Activated CD8-positive, alpha-beta T cell treated with anti-CD3 and anti-CD28 coated beads, Interleukin-2, amount 10 ng/mL, durations not matched to agents 7 days and 5 days (primary cell): ENCODE measurements at regions not wholly inside any gene's neighbourhood (a gene's known extent, or its start where the extent isn't known, plus 50 kb on each side); places are given as distances from the start of the nearest gene placed in this dataset.
"Not testable (repeated sequence)": the region's sequence is repeated elsewhere in the genome, so short reads cannot be mapped to it uniquely, and the experiment has no call there.

Experiments used
- ATAC-seq: fragments of 150-1000 bp; cut with Tn5 transposase; one replicate; pipeline ENCODE4 v1.10.0; 2021; ENCODE audit warnings: moderate library complexity
- CTCF ChIA-PET: fragments of 350-600 bp; sonication (Branson Sonifier 250); formaldehyde crosslinking; loops from one replicate; lab custom pipeline; 2021; ENCODE audit warnings: antibody characterized with exemption; lab: Charles Lee
- POLR2A ChIA-PET: fragments of 350-600 bp; sonication (Branson Sonifier 250); formaldehyde crosslinking; loops from one replicate; lab custom pipeline; 2021; ENCODE audit warnings: antibody characterized with exemption; lab: Charles Lee
- DNase-seq: peaks from one replicate; pipeline ENCODE4 v3.0.0-alpha.2; 2020
- H3K27ac Mint-ChIP-seq: one replicate; pipeline ENCODE4 v1.8.0; 2021; ENCODE audit warnings: mild to moderate bottlenecking, mixed read lengths
- H3K27me3 Mint-ChIP-seq: one replicate; pipeline ENCODE4 v1.8.0; 2021; ENCODE audit warnings: low read depth, mixed read lengths
- H3K36me3 Mint-ChIP-seq: one replicate; pipeline ENCODE4 v1.8.0; 2021; ENCODE audit warnings: low read depth, mixed read lengths
- H3K4me1 Mint-ChIP-seq: one replicate; pipeline ENCODE4 v1.8.0; 2021; ENCODE audit warnings: low read depth, mixed read lengths
- H3K4me3 Mint-ChIP-seq: one replicate; pipeline ENCODE4 v1.8.0; 2021; ENCODE audit warnings: mild to moderate bottlenecking, mixed read lengths
- H3K9me3 Mint-ChIP-seq: one replicate; pipeline ENCODE4 v1.8.0; 2022; ENCODE audit warnings: mixed read lengths; ENCODE audit not compliant: insufficient read depth

DNA sequence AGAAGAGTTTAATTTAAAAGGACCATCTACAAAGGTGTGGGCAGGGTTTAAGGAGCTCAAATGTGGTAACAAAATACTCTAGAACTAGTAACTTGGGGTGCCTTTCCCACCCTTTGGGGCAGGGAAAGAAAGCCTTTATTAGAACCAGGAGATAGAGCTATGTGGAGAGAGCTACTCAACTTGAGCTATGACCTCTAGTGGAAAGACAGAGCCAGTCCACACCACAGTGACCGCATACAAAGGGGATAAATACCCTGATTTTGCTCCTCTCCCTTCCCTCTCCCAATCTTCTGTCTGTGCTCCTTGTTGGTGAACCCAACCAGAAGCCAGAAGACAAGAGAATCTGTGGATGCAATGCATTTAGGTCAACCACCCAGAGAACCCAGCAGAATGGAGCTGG, 54.4 kb upstream of the JAK1 start:
- Mint-ChIP-seq H3K36me3 (no peaks in the 10 kb centered on the region), H3K27ac (no peak overlapping the region), H3K4me1 (no peaks in the 10 kb centered on the region), H3K9me3 (no peaks in the 10 kb centered on the region), H3K27me3 (no peaks in the 10 kb centered on the region), H3K4me3 (no peak overlapping the region)
- ChIA-PET CTCF (interaction anchor here (0.8 to 1.7 kb wide), 5 partner anchors 9 to 193 kb away, joined by 3 to 7 read pairs (median 4); no protein-coding TSS in a partner anchor), POLR2A (interaction anchor here (1.0 kb wide), 1 partner anchor 58 kb away, joined by 3 read pairs; no protein-coding TSS in a partner anchor)
- ATAC-seq (no peak), DNase-seq (no peak)

- H3K36me3 Mint-ChIP-seq: no peaks in the 10 kb centered on the region
- no peaks in the 10 kb centered on the region for H3K27me3 Mint-ChIP-seq
- ATAC-seq (no peak), DNase-seq (no peak)
- no peaks in the 10 kb centered on the region for H3K9me3 Mint-ChIP-seq
- no peak overlapping the region for H3K4me3 Mint-ChIP-seq
- ChIA-PET CTCF (interaction anchor here (0.8 kb wide), 1 partner anchor 14 kb away, joined by 4 read pairs; no protein-coding TSS in a partner anchor), POLR2A (no interaction called here)
- H3K4me1 Mint-ChIP-seq: no peaks in the 10 kb centered on the region
- H3K27ac Mint-ChIP-seq: no peak overlapping the region
Observed at GRCh38 chr1:65021795-65022194, 55.4 kb upstream of the JAK1 start.

DNA sequence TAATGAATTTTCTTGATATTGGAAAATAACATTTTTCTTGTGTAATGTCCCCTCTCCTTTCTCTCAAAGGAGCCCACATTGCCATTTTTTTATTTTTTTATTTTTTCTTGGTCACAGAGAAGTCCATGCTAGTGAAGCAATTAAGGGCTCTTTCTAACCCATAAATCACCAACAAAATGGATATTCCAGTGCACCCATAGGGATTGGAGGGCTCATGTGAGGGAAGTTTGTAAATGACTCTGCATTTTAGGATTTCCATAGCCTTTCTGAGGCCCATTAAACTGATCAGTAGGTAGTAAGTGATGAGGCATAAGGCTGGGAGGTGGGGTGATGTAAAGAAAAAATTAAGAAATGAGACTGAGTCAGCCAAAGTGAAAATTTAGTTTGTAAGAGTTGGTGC, 55.9 kb upstream of the JAK1 start:
- ATAC-seq (no peak), DNase-seq (no peak)
- no peaks in the 10 kb centered on the region for H3K36me3 Mint-ChIP-seq
- ChIA-PET CTCF (interaction anchor here (0.8 kb wide), 1 partner anchor 13 kb away, joined by 4 read pairs; no protein-coding TSS in a partner anchor), POLR2A (no interaction called here)
- H3K27ac Mint-ChIP-seq: no peak overlapping the region
- no peak overlapping the region for H3K4me3 Mint-ChIP-seq
- no peaks in the 10 kb centered on the region for H3K27me3 Mint-ChIP-seq
- H3K9me3 Mint-ChIP-seq: no peaks in the 10 kb centered on the region
- no peaks in the 10 kb centered on the region for H3K4me1 Mint-ChIP-seq

DNA sequence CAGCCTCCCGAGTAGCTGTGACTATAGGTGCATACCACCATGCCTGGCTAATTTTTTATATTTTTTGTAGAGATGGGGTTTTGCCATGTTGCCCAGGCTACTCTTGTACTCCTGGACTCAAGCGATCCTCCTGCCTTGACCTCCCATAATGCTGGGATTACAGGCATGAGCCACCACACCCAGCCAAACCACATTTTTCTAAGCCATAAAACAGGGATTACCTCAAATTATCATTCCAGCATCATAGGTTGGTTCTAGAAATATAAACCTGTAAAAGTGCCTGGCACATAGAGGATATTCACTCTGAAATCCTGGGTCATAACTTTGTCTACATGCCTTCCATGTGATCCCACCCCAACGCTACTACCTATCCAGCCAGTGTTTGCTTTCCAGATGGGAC, 59.4 kb upstream of the JAK1 start:
- H3K36me3 Mint-ChIP-seq: no peaks in the 10 kb centered on the region
- no peak overlapping the region for H3K4me3 Mint-ChIP-seq
- ChIA-PET CTCF (no interaction called here), POLR2A (no interaction called here)
- H3K4me1 Mint-ChIP-seq: no peaks in the 10 kb centered on the region
- no peak overlapping the region for H3K27ac Mint-ChIP-seq
- DNase-seq (no peak), ATAC-seq (no peak)
- H3K9me3 Mint-ChIP-seq: no peaks in the 10 kb centered on the region
- no peaks in the 10 kb centered on the region for H3K27me3 Mint-ChIP-seq

DNA sequence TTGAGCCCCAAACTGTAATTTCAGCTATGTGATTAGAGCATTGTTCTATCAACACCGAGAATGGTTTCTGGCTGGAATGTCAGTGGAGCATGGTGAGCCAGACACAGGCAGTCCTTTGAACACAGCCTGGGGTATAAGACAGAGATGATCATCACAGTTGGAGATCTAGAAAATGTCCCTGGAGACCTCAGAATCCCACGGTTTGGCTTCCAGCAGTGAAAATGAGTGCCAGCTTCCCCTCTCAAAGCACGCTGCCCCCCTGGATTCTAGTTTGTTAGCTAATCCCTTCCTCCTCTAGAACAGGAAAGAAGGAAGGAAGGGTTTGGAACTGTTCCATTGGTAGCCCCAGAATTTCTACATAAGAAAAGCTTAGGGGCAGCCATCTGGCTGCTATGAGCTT, 59.9 kb upstream of the JAK1 start:
- ChIA-PET CTCF (no interaction called here), POLR2A (no interaction called here)
- no peaks in the 10 kb centered on the region for H3K9me3 Mint-ChIP-seq
- H3K4me3 Mint-ChIP-seq: no peak overlapping the region
- H3K27me3 Mint-ChIP-seq: no peaks in the 10 kb centered on the region
- DNase-seq (no peak), ATAC-seq (no peak)
- H3K27ac Mint-ChIP-seq: no peak overlapping the region
- no peaks in the 10 kb centered on the region for H3K36me3 Mint-ChIP-seq
- H3K4me1 Mint-ChIP-seq: no peaks in the 10 kb centered on the region

GRCh38 chr1:65027666-65028358, 61.5 kb upstream of the JAK1 start:
- H3K27ac Mint-ChIP-seq: no peak overlapping the region
- no peaks in the 10 kb centered on the region for H3K4me1 Mint-ChIP-seq
- no peaks in the 10 kb centered on the region for H3K27me3 Mint-ChIP-seq
- ATAC-seq (no peak), DNase-seq (no peak)
- ChIA-PET CTCF (interaction anchor here (0.7 kb wide), 1 partner anchor 794 kb away, joined by 3 read pairs; no protein-coding TSS in a partner anchor), POLR2A (no interaction called here)
- no peak overlapping the region for H3K4me3 Mint-ChIP-seq
- H3K9me3 Mint-ChIP-seq: no peaks in the 10 kb centered on the region
- no peaks in the 10 kb centered on the region for H3K36me3 Mint-ChIP-seq

GRCh38 chr1:65029434-65029833, 63.1 kb upstream of the JAK1 start:
- DNase-seq, H3K36me3 Mint-ChIP-seq, CTCF ChIA-PET, H3K4me1 Mint-ChIP-seq, H3K27me3 Mint-ChIP-seq, H3K27ac Mint-ChIP-seq, H3K9me3 Mint-ChIP-seq, POLR2A ChIA-PET, ATAC-seq, H3K4me3 Mint-ChIP-seq: not testable (repeated sequence)

- H3K27ac Mint-ChIP-seq, DNase-seq, H3K4me3 Mint-ChIP-seq, H3K27me3 Mint-ChIP-seq, H3K9me3 Mint-ChIP-seq, H3K4me1 Mint-ChIP-seq, ATAC-seq, POLR2A ChIA-PET, H3K36me3 Mint-ChIP-seq: not testable (repeated sequence)
- CTCF ChIA-PET: interaction anchor here (1.4 to 1.9 kb wide), 2 partner anchors 13 to 40 kb away, joined by 4 to 5 read pairs; no protein-coding TSS in a partner anchor
Observed at GRCh38 chr1:65034879-65035278, 68.5 kb upstream of the JAK1 start.

DNA sequence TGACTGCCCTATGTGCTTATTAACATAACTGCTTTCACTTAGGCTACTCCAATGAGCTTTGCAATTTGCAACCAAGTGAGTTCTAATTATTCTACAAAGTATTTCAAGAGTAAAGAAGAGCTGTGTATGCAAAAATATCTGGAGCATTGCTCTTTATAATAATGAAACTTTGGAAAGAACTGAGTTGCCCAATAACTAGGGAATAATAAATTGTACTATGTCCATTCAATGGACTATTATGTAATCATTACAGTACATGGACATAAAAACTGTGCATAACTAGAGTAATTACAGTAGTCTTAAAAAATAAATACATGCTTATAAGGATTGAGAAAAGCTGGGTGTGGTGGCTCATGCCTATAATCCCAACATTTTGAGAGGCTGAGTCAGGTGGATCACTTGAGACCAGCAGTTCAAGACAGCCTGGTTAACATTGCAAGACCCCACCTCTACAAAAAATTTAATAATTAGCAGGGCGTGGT, 70.3 kb upstream of the JAK1 start:
- H3K4me1 Mint-ChIP-seq: peaks cover 7% of the 10 kb centered on the region

GRCh38 chr1:65039066-65039465, 72.7 kb upstream of the JAK1 start:
- H3K27me3 Mint-ChIP-seq: no peaks in the 10 kb centered on the region
- H3K4me3 Mint-ChIP-seq: no peak overlapping the region
- no peaks in the 10 kb centered on the region for H3K9me3 Mint-ChIP-seq
- peaks cover 7% of the 10 kb centered on the region for H3K4me1 Mint-ChIP-seq
- DNase-seq (no peak), ATAC-seq (no peak)
- POLR2A ChIA-PET: no interaction called here
- H3K27ac Mint-ChIP-seq: no peak overlapping the region
- CTCF ChIA-PET: no interaction called here
- no peaks in the 10 kb centered on the region for H3K36me3 Mint-ChIP-seq

More for the DNA sequence above, 70.3 kb upstream of the JAK1 start:
- CTCF ChIA-PET: interaction anchor here (0.8 kb wide), 1 partner anchor 159 kb away, joined by 3 read pairs; no protein-coding TSS in a partner anchor
- H3K4me3 Mint-ChIP-seq: no peak overlapping the region
- H3K9me3 Mint-ChIP-seq: no peaks in the 10 kb centered on the region
- no peak for DNase-seq
- H3K27ac Mint-ChIP-seq: no peak overlapping the region
- POLR2A ChIA-PET: no interaction called here
- ATAC-seq: no peak
- no peaks in the 10 kb centered on the region for H3K36me3 Mint-ChIP-seq
- H3K27me3 Mint-ChIP-seq: no peaks in the 10 kb centered on the region

DNA sequence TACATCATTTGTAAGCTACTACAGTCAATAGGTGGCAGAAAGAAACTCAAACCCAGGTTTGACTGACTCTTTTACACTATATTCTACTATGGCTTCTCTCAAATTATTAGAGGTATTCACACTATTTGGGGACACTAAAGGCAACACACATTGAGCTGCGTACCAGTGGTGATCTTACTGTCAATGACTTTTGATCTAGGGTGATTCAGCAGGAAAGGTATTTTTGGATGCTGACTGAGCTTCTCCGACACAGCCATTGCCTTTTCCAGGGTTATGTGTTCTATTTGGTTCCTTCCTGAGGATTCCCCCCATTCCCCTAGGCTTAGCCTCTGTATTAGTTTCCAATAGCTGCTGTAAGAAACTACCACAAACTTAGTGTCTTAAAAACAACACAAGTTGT, 73.2 kb upstream of the JAK1 start:
- Mint-ChIP-seq H3K4me3 (no peak overlapping the region), H3K4me1 (peaks cover 7% of the 10 kb centered on the region), H3K36me3 (no peaks in the 10 kb centered on the region), H3K27me3 (no peaks in the 10 kb centered on the region), H3K27ac (no peak overlapping the region), H3K9me3 (no peaks in the 10 kb centered on the region)
- ATAC-seq: no peak
- POLR2A ChIA-PET: no interaction called here
- DNase-seq: no peak
- CTCF ChIA-PET: interaction anchor here (0.6 to 0.7 kb wide), 2 partner anchors 36 to 215 kb away, joined by 3 read pairs; no protein-coding TSS in a partner anchor

- Mint-ChIP-seq H3K27me3 (no peaks in the 10 kb centered on the region), H3K4me1 (peaks cover 7% of the 10 kb centered on the region), H3K36me3 (no peaks in the 10 kb centered on the region), H3K27ac (no peak overlapping the region), H3K4me3 (no peak overlapping the region), H3K9me3 (no peaks in the 10 kb centered on the region)
- ATAC-seq (no peak), DNase-seq (no peak)
- ChIA-PET POLR2A (no interaction called here), CTCF (no interaction called here)
Observed at GRCh38 chr1:65042467-65042866, 76.1 kb upstream of the JAK1 start.
